ENCODE measurements at regions not wholly inside any gene's neighbourhood (a gene's known extent, or its start where the extent isn't known, plus 50 kb on each side); places are given as distances from the start of the nearest gene placed in this dataset.

GRCh38 chr6:47974106-47974505, 136.9 kb downstream of the PTCHD4 start:
- Histone ChIP-seq H3K9ac (ENCODE audit: insufficient read depth, low read length, poor library complexity, severe bottlenecking) (no peak overlapping the region), H3K4me2 (replicated peaks; ENCODE audit: extremely low read depth, low read length, poor library complexity, severe bottlenecking) (no peak overlapping the region), H3K36me3 (replicated peaks in 1 of 2; ENCODE audit: control insufficient read depth in 1 of 2, insufficient read depth in 2 of 2, low read length in 2 of 2) (no peaks in the 10 kb centered on the region), H3K27me3 (ENCODE audit: control insufficient read depth in 2 of 2, insufficient read depth in 2 of 2, low read length in 2 of 2) (no peaks in the 10 kb centered on the region), H3K79me2 (ENCODE audit: insufficient read depth, low read length) (no peaks in the 10 kb centered on the region), H2AFZ (ENCODE audit: insufficient read depth, low read depth, low read length, poor library complexity, severe bottlenecking) (no peak overlapping the region), H3K4me3 (replicated peaks in 1 of 3; ENCODE audit: low read depth in 2 of 3, low read length in 3 of 3) (no peak overlapping the region), H3K27ac (ENCODE audit: low read depth in 1 of 2, low read length in 2 of 2) (no peak overlapping the region), H4K20me1 (ENCODE audit: insufficient read depth, low read length) (no peaks in the 10 kb centered on the region), H3K4me1 (ENCODE audit: control insufficient read depth in 1 of 2, insufficient read depth in 2 of 2, low read length in 2 of 2) (no peaks in the 10 kb centered on the region), H3K9me3 (replicated peaks in 1 of 2; ENCODE audit: control insufficient read depth in 1 of 2, insufficient read depth in 1 of 2, low read length in 2 of 2) (no peaks in the 10 kb centered on the region)
- intact Hi-C loops (cut with micrococcal nuclease): no loop called here
- Mint-ChIP-seq H3K27ac (no peak overlapping the region), H3K36me3 (no peaks in the 10 kb centered on the region), H3K9me3 (peaks cover 0 to 6% (median 2%) of the 10 kb centered on the region in 7 donors), H3K27me3 (ENCODE audit: low read depth in 3 of 3) (peaks cover 0 to 3% (median 0%) of the 10 kb centered on the region in 3 donors), H3K4me1 (no peaks in the 10 kb centered on the region), H3K4me3 (no peak overlapping the region)
- WGBS (ENCODE audit: insufficient coverage): no CpG with 5 or more reads among the region's 2 CpGs
- no peak for DNase-seq
- no peak for TF ChIP-seq CTCF (IDR thresholded peaks at IDR 0.05)

- Histone ChIP-seq H3K27ac (ENCODE audit: low read depth in 1 of 2, low read length in 2 of 2) (no peak overlapping the region), H3K9me3 (replicated peaks in 1 of 2; ENCODE audit: control insufficient read depth in 1 of 2, insufficient read depth in 1 of 2, low read length in 2 of 2) (no peaks in the 10 kb centered on the region), H3K4me2 (replicated peaks; ENCODE audit: extremely low read depth, low read length, poor library complexity, severe bottlenecking) (no peak overlapping the region), H3K9ac (ENCODE audit: insufficient read depth, low read length, poor library complexity, severe bottlenecking) (no peak overlapping the region), H3K36me3 (replicated peaks in 1 of 2; ENCODE audit: control insufficient read depth in 1 of 2, insufficient read depth in 2 of 2, low read length in 2 of 2) (no peaks in the 10 kb centered on the region), H3K4me1 (ENCODE audit: control insufficient read depth in 1 of 2, insufficient read depth in 2 of 2, low read length in 2 of 2) (no peaks in the 10 kb centered on the region), H2AFZ (ENCODE audit: insufficient read depth, low read depth, low read length, poor library complexity, severe bottlenecking) (no peak overlapping the region), H3K27me3 (ENCODE audit: control insufficient read depth in 2 of 2, insufficient read depth in 2 of 2, low read length in 2 of 2) (no peaks in the 10 kb centered on the region), H3K79me2 (ENCODE audit: insufficient read depth, low read length) (no peaks in the 10 kb centered on the region), H4K20me1 (ENCODE audit: insufficient read depth, low read length) (no peaks in the 10 kb centered on the region), H3K4me3 (replicated peaks in 1 of 3; ENCODE audit: low read depth in 2 of 3, low read length in 3 of 3) (no peak overlapping the region)
- no peak overlapping the region for H3K27ac Mint-ChIP-seq
- 86% methylated on average over 1 of the region's 3 CpGs for WGBS (ENCODE audit: insufficient coverage)
- intact Hi-C loops (cut with micrococcal nuclease): no loop called here
- no peaks in the 10 kb centered on the region for H3K36me3 Mint-ChIP-seq
- no peaks in the 10 kb centered on the region for H3K4me1 Mint-ChIP-seq
- peaks cover 0 to 5% (median 2%) of the 10 kb centered on the region in 7 donors for H3K9me3 Mint-ChIP-seq
- DNase-seq: no peak
- H3K4me3 Mint-ChIP-seq: no peak overlapping the region
- TF ChIP-seq CTCF (IDR thresholded peaks at IDR 0.05): no peak
- no peaks in the 10 kb centered on the region for H3K27me3 Mint-ChIP-seq (ENCODE audit: low read depth in 3 of 3)
Measured at GRCh38 chr6:47970826-47971225, 140.2 kb downstream of the PTCHD4 start.

All from CD14-positive monocyte (primary cell).